DOHH2 (cell line): ENCODE measurements at regions not wholly inside any gene's neighbourhood (a gene's known extent, or its start where the extent isn't known, plus 50 kb on each side); places are given as distances from the start of the nearest gene placed in this dataset.

Experiments
- EZH2phosphoT487 ChIP-seq: fragments of 200-600 bp; sonication (generic); IDR thresholded peaks from 2 replicates; pipeline ENCODE4 v1.6.1; 2017; ENCODE audit warnings: borderline replicate concordance, mild to moderate bottlenecking, antibody characterized with exemption, low read length, moderate library complexity, mixed read lengths
- TF ChIP-seq, protein P1 (sequence below): fragments of 200-600 bp; sonication (generic); IDR thresholded peaks from one replicate; pipeline ENCODE4 v1.5.1; 2014; ENCODE audit warnings: antibody characterized with exemption, mild to moderate bottlenecking, low read depth, low read length; ENCODE audit not compliant: poor library complexity, severe bottlenecking

DNA sequence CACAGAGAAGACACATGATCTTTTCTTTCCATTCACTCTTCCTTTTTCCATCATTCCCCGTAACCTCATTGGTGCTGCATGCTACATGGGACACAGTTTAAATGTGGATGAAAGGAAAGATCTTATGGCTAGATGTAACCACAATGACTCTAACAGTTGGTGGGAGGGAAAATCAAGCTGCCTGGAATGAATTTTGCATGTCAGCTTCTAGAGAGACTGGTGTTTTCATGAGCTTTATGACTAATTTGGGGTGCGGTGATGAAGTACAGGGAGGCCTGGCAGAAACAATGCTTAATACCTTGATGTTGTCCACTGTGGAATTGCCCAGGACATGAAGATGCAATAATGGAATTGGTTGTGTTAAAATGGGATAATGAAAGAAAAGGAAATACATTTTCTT lies 55.9 kb upstream of the MYO10 start:
- no peak for TF ChIP-seq EZH2phosphoT487
- TF ChIP-seq, protein P1, sequence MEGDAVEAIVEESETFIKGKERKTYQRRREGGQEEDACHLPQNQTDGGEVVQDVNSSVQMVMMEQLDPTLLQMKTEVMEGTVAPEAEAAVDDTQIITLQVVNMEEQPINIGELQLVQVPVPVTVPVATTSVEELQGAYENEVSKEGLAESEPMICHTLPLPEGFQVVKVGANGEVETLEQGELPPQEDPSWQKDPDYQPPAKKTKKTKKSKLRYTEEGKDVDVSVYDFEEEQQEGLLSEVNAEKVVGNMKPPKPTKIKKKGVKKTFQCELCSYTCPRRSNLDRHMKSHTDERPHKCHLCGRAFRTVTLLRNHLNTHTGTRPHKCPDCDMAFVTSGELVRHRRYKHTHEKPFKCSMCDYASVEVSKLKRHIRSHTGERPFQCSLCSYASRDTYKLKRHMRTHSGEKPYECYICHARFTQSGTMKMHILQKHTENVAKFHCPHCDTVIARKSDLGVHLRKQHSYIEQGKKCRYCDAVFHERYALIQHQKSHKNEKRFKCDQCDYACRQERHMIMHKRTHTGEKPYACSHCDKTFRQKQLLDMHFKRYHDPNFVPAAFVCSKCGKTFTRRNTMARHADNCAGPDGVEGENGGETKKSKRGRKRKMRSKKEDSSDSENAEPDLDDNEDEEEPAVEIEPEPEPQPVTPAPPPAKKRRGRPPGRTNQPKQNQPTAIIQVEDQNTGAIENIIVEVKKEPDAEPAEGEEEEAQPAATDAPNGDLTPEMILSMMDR: no peak
